22Rv1 (cell line): ENCODE measurements at regions not wholly inside any gene's neighbourhood (a gene's known extent, or its start where the extent isn't known, plus 50 kb on each side); places are given as distances from the start of the nearest gene placed in this dataset.

Experiments used
- H3K27ac ChIP-seq: fragments of 450-650 bp; 2 replicates; pipeline ENCODE4 v1.5.1; 2017
- ZFX ChIP-seq: fragments of 450-650 bp; IDR thresholded peaks from 2 replicates; pipeline ENCODE4 v1.6.1; 2017; ENCODE audit warnings: antibody characterized with exemption, borderline replicate concordance
- TF ChIP-seq, protein P1 (sequence below): fragments of 450-650 bp; IDR thresholded peaks from 2 replicates; pipeline ENCODE4 v1.5.1; 2017; ENCODE audit warnings: mild to moderate bottlenecking

DNA sequence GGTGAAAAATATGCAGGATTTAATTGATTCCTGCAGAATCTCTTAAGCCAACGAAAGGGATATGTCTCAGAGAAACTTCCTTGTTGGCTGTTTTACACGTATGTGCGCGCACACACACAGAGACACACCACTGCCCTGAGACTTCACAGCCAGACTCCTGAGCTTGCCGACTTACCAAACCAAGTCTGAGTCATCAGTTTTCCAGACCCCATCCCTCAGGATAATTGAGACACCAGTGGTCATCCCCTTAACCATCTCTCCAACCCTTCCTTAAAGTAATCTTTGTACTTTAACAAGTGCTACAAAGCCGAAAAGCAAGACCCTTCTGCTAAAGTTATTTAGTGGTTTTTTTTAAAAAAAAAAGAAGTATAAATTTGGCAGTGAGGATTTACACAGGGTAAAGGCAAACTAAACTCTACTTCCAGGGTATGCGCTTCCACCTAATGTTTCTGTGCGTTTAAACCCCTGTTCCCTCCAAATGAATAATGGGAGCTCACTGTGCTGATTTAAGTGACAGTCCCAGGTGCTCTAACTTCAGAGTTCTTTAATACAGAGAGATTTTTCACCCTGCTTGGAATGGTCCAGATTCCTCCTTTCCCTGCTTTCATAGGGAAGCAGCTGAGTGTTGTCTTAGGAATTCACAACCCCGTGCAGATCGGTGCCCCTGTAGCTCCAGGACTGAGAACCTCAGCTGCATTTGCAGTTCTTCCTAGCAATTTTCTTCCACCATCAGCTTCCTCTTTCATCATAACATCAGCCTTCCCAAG lies 198.5 kb downstream of the INHBA start:
- TF ChIP-seq ZFX: no peak
- TF ChIP-seq, protein P1, sequence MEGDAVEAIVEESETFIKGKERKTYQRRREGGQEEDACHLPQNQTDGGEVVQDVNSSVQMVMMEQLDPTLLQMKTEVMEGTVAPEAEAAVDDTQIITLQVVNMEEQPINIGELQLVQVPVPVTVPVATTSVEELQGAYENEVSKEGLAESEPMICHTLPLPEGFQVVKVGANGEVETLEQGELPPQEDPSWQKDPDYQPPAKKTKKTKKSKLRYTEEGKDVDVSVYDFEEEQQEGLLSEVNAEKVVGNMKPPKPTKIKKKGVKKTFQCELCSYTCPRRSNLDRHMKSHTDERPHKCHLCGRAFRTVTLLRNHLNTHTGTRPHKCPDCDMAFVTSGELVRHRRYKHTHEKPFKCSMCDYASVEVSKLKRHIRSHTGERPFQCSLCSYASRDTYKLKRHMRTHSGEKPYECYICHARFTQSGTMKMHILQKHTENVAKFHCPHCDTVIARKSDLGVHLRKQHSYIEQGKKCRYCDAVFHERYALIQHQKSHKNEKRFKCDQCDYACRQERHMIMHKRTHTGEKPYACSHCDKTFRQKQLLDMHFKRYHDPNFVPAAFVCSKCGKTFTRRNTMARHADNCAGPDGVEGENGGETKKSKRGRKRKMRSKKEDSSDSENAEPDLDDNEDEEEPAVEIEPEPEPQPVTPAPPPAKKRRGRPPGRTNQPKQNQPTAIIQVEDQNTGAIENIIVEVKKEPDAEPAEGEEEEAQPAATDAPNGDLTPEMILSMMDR: no peak

DNA sequence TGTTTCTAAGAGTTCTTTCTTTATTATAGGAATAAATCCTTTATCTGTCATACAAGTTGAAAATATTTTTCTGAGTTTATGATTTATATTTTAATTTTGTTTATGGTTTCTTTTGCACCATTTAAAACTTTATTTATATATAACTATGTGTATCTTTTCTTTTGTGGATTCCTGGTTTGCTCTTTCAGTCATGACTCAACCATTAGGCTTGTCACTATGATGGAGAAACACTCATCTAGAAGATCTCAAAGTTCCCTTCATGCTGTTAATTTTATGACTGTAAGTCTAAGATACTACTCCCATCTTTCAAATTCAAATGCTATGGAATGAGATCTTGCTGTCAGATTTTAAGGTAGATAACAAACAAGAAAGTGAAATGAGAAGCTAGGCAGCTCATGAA lies 199.5 kb downstream of the INHBA start:
- no peak overlapping the region for H3K27ac ChIP-seq
- TF ChIP-seq ZFX: no peak
- TF ChIP-seq, protein P1: no peak

More for the DNA sequence above, 198.5 kb downstream of the INHBA start:
- H3K27ac ChIP-seq: no peak overlapping the region

DNA sequence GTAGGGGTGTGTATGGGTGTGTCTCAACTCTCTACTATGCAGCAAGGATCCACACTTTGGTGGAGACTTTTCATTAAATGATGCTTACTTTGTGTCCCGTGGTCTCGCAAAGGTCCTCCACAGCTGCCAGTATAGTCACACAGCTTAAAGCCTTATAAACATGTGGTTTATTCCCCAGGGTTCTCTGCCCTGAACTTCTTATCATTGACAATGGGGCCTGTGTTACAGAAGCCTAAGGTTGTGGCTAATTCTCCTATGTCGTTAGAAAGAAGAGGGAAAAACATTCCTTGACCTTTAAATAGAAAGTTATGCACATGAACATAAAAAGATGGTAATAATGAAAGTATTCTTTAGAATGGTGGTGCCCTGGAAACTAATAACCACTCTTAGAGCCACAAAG lies 201.4 kb downstream of the INHBA start:
- H3K27ac ChIP-seq: no peak overlapping the region
- TF ChIP-seq ZFX: no peak
- TF ChIP-seq, protein P1: no peak

DNA sequence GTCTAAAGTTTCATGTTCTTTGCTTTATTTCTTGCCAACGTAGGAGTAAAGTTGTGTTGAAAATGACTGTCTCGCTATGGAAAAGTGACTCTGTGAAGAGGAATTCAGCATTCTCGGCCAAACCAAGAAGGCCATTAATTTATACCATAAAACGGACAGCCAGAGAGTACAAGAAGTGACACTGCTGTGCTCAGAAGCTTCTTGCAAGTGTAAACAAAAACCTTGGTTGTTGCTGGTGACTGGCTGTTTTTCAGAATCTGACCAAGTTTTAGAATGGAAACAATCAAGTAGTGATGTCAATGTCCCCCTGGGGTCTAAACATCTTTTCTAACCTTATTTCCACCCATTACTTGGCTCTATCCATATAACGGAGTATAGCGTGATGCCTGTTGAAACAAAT lies 201.9 kb downstream of the INHBA start:
- TF ChIP-seq, protein P1: no peak
- TF ChIP-seq ZFX: no peak
- no peak overlapping the region for H3K27ac ChIP-seq

DNA sequence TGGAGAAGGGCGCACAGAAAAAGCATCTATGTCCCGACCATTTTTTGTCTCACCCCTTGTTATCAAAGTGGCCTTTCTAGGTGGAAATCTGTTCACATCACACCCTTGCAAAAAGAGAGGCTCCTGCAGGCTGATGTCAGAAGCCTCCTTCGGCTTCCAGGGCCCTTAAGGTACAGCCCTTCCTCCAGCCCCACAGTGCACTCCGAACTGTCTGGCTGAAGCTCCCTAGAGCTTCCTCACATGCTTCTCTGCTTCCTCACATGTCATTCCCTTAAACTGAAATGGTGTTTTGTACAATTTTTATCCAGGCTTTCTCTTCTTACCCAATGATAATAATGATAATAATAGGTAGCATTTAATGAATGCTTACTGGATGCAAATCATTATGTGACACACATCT lies 210.3 kb downstream of the INHBA start:
- TF ChIP-seq ZFX: no peak
- TF ChIP-seq, protein P1: no peak
- no peak overlapping the region for H3K27ac ChIP-seq

DNA sequence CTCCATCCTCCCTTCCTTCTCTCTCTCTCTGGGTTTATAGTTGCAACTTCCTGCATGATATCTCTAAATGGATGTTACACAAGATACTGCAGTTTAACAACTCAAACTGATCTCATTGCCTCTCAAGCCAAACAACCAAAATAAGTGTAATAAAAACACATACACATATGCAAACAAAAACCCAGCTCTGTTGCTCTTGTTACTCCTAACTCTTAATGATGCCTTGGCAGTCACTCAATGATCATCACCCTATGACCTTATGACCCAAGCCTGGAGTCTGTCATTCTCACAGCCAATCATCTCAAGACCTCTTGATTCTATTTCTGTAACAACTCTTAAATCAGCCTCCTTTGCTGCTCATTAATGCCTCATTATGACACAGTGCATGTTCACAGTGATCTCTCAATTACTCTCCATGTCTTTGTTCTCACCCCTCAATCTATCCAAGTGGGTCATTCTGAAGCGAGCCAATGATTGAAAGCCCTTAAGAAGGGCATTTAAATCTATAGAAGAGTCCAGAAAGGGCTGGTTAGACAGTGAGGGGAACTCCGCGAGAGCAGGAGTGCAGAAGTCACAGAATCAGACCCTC lies 210.9 kb downstream of the INHBA start:
- H3K27ac ChIP-seq: no peak overlapping the region
- TF ChIP-seq ZFX: no peak
- TF ChIP-seq, protein P1: no peak

DNA sequence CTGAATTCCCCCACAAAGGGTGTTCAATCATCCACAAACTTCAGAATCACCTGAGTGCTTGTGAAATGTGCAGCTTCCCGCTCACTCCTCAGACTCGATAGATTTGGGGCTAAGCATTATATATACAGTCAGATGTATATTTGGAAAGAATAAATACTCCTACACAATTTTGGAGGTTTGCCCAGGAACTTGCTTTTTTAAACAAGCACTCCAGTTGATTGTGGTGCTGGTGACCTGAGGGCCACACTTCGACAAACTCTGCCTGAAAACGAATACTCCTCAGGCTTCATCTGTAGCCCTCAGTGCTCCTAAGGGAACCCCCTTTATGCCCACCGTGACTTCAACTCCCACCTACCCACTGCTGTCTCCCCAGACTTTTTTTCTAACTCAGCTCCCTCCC lies 211.6 kb downstream of the INHBA start:
- no peak overlapping the region for H3K27ac ChIP-seq
- TF ChIP-seq, protein P1: no peak
- no peak for TF ChIP-seq ZFX
